ENCODE measurements at regions not wholly inside any gene's neighbourhood (a gene's known extent, or its start where the extent isn't known, plus 50 kb on each side); places are given as distances from the start of the nearest gene placed in this dataset.

DNA sequence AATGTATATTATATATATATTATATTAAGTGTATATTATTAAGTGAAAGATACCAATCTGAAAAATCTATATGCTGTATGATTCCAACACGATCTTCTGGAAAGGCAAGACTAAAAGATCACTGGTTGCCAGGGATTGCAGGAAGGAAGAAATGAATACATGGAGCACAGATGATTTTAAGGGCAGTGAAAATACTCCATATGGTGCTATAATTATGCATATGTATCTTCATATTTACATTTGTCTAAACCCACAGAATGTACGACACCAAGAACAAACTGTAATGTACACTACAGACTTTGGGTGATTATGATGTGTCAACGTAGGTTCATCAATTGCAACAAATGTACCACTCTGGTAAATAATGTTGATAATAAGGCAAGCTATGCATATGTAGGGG lies 194.7 kb upstream of the MME start:
- Histone ChIP-seq H3K4me1 (ENCODE audit: control insufficient read depth, insufficient read depth, low read length) (no peaks in the 10 kb centered on the region), H3K4me3 (ENCODE audit: low read length) (no peak overlapping the region), H3K36me3 (ENCODE audit: control insufficient read depth, insufficient read depth, low read length) (no peaks in the 10 kb centered on the region), H3K27ac (ENCODE audit: low read length) (no peak overlapping the region), H3K27me3 (ENCODE audit: control insufficient read depth, insufficient read depth, low read length) (no peaks in the 10 kb centered on the region), H3K9me3 (ENCODE audit: control insufficient read depth, insufficient read depth, low read length) (peaks cover 2% of the 10 kb centered on the region)
- DNase-seq (no peak), ATAC-seq (no peak)
- Mint-ChIP-seq H3K9me3 (peaks cover 6 to 19% of the 10 kb centered on the region in 2 donors), H3K4me1 (no peaks in the 10 kb centered on the region), H3K36me3 (no peaks in the 10 kb centered on the region), H3K4me3 (no peak overlapping the region), H3K27ac (no peak overlapping the region), H3K27me3 (ENCODE audit: low read depth in 2 of 2) (no peaks in the 10 kb centered on the region)
- WGBS (ENCODE audit: insufficient coverage), result 85% methylated on average over 2 of the region's 3 CpGs
- intact Hi-C loops (cut with micrococcal nuclease), result no loop called here
- no peak for TF ChIP-seq CTCF (IDR thresholded peaks at IDR 0.05)

- ATAC-seq (no peak), DNase-seq (no peak)
- H3K36me3 ChIP-seq (ENCODE audit: control insufficient read depth, insufficient read depth, low read length), result no peaks in the 10 kb centered on the region
- H3K36me3 Mint-ChIP-seq, result no peaks in the 10 kb centered on the region
- H3K27ac Mint-ChIP-seq, result no peak overlapping the region
- no peak overlapping the region for H3K27ac ChIP-seq (ENCODE audit: low read length)
- H3K4me1 Mint-ChIP-seq, result no peaks in the 10 kb centered on the region
- H3K4me3 Mint-ChIP-seq, result no peak overlapping the region
- peaks cover 6 to 19% of the 10 kb centered on the region in 2 donors for H3K9me3 Mint-ChIP-seq
- no peaks in the 10 kb centered on the region for H3K4me1 ChIP-seq (ENCODE audit: control insufficient read depth, insufficient read depth, low read length)
- no peak for TF ChIP-seq CTCF (IDR thresholded peaks at IDR 0.05)
- H3K4me3 ChIP-seq (ENCODE audit: low read length), result no peak overlapping the region
- peaks cover 2% of the 10 kb centered on the region for H3K9me3 ChIP-seq (ENCODE audit: control insufficient read depth, insufficient read depth, low read length)
- no peaks in the 10 kb centered on the region for H3K27me3 ChIP-seq (ENCODE audit: control insufficient read depth, insufficient read depth, low read length)
- no peaks in the 10 kb centered on the region for H3K27me3 Mint-ChIP-seq (ENCODE audit: low read depth in 2 of 2)
- intact Hi-C loops (cut with micrococcal nuclease), result no loop called here
Observed at GRCh38 chr3:154884952-154885351, 195.2 kb upstream of the MME start.

DNA sequence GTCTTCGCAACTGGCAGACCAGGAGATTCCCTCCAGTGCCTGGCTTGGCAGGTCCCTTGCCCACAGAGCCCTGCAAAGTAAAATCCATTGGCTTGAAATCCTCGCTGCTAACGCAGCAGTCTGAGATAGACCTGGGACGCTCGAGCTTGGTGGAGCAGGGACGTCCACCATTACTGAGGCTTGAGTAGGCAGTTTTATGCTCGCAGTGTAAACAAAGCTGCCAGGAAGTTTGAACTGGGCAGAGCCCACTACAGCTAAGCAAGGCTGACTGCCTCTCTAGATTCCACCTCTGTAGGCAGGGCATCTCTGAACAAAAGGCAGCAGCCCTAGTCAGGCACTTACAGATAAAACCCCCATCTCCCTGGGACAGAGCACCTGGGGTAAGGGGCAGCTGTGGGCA lies 205.0 kb upstream of the MME start:
- DNase-seq, result no peak
- intact Hi-C loops (cut with micrococcal nuclease), result no loop called here
- 91% methylated on average over 7 of the region's 7 CpGs for WGBS (ENCODE audit: insufficient coverage)
- no peaks in the 10 kb centered on the region for H3K4me1 Mint-ChIP-seq
- no peaks in the 10 kb centered on the region for H3K36me3 Mint-ChIP-seq
- no peak overlapping the region for H3K4me3 Mint-ChIP-seq
- peaks cover 4% of the 10 kb centered on the region for H3K9me3 ChIP-seq (ENCODE audit: control insufficient read depth, insufficient read depth, low read length)
- no peaks in the 10 kb centered on the region for H3K27me3 Mint-ChIP-seq (ENCODE audit: low read depth in 2 of 2)
- H3K4me1 ChIP-seq (ENCODE audit: control insufficient read depth, insufficient read depth, low read length), result no peaks in the 10 kb centered on the region
- peaks cover 15 to 26% of the 10 kb centered on the region in 2 donors for H3K9me3 Mint-ChIP-seq
- ATAC-seq, result no peak
- no peaks in the 10 kb centered on the region for H3K27me3 ChIP-seq (ENCODE audit: control insufficient read depth, insufficient read depth, low read length)
- no peak overlapping the region for H3K4me3 ChIP-seq (ENCODE audit: low read length)
- H3K27ac Mint-ChIP-seq, result no peak overlapping the region
- H3K36me3 ChIP-seq (ENCODE audit: control insufficient read depth, insufficient read depth, low read length), result no peaks in the 10 kb centered on the region
- no peak overlapping the region for H3K27ac ChIP-seq (ENCODE audit: low read length)
- TF ChIP-seq CTCF (IDR thresholded peaks at IDR 0.05), result no peak

- H3K36me3 ChIP-seq (ENCODE audit: control insufficient read depth, insufficient read depth, low read length), result no peaks in the 10 kb centered on the region
- Mint-ChIP-seq H3K9me3 (peaks cover 12 to 16% of the 10 kb centered on the region in 2 donors), H3K4me3 (no peak overlapping the region), H3K4me1 (no peaks in the 10 kb centered on the region), H3K27me3 (ENCODE audit: low read depth in 2 of 2) (no peaks in the 10 kb centered on the region), H3K36me3 (no peaks in the 10 kb centered on the region), H3K27ac (no peak overlapping the region)
- no peak for ATAC-seq
- no peak for TF ChIP-seq CTCF (IDR thresholded peaks at IDR 0.05)
- no peaks in the 10 kb centered on the region for H3K27me3 ChIP-seq (ENCODE audit: control insufficient read depth, insufficient read depth, low read length)
- no peaks in the 10 kb centered on the region for H3K4me1 ChIP-seq (ENCODE audit: control insufficient read depth, insufficient read depth, low read length)
- no CpG with 5 or more reads among the region's 2 CpGs for WGBS (ENCODE audit: insufficient coverage)
- no peak overlapping the region for H3K27ac ChIP-seq (ENCODE audit: low read length)
- no peak for DNase-seq
- H3K9me3 ChIP-seq (ENCODE audit: control insufficient read depth, insufficient read depth, low read length), result peaks cover 4% of the 10 kb centered on the region
- intact Hi-C loops (cut with micrococcal nuclease), result no loop called here
- no peak overlapping the region for H3K4me3 ChIP-seq (ENCODE audit: low read length)
Observed at GRCh38 chr3:154872696-154873095, 207.4 kb upstream of the MME start.
